SJSA1 (cell line): ENCODE measurements at regions not wholly inside any gene's neighbourhood (a gene's known extent, or its start where the extent isn't known, plus 50 kb on each side); places are given as distances from the start of the nearest gene placed in this dataset.

Source experiments
- DNase-seq, 2 experiments: peaks; one replicate each; pipeline ENCODE4 v3.0.0-alpha.2; 2015 to 2020; ENCODE audit warnings: low spot score in 2 of 2, low read depth in 1 of 2
- H3K27ac ChIP-seq: fragments of 250-450 bp; sonication (Bioruptor Pico); 2 replicates; pipeline ENCODE4 v1.5.1; 2020; ENCODE audit warnings: mild to moderate bottlenecking, moderate library complexity
- H3K27me3 ChIP-seq: fragments of 250-450 bp; sonication (Bioruptor Pico); replicated peaks from 2 replicates; pipeline ENCODE4 v1.5.1; 2020; ENCODE audit warnings: mild to moderate bottlenecking, moderate library complexity
- H3K36me3 ChIP-seq: fragments of 250-450 bp; sonication (Bioruptor Pico); 2 replicates; pipeline ENCODE4 v1.5.1; 2020; ENCODE audit warnings: mild to moderate bottlenecking
- H3K4me1 ChIP-seq: fragments of 250-450 bp; sonication (Bioruptor Pico); replicated peaks from 2 replicates; pipeline ENCODE4 v1.6.1; 2021; ENCODE audit warnings: mild to moderate bottlenecking
- H3K4me3 ChIP-seq: fragments of 250-450 bp; sonication (Bioruptor Pico); 2 replicates; pipeline ENCODE4 v1.5.1; 2020; ENCODE audit warnings: mild to moderate bottlenecking
- H3K9me3 ChIP-seq: fragments of 250-450 bp; sonication (Bioruptor Pico); replicated peaks from 2 replicates; pipeline ENCODE4 v1.5.1; 2020; ENCODE audit warnings: mild to moderate bottlenecking

DNA sequence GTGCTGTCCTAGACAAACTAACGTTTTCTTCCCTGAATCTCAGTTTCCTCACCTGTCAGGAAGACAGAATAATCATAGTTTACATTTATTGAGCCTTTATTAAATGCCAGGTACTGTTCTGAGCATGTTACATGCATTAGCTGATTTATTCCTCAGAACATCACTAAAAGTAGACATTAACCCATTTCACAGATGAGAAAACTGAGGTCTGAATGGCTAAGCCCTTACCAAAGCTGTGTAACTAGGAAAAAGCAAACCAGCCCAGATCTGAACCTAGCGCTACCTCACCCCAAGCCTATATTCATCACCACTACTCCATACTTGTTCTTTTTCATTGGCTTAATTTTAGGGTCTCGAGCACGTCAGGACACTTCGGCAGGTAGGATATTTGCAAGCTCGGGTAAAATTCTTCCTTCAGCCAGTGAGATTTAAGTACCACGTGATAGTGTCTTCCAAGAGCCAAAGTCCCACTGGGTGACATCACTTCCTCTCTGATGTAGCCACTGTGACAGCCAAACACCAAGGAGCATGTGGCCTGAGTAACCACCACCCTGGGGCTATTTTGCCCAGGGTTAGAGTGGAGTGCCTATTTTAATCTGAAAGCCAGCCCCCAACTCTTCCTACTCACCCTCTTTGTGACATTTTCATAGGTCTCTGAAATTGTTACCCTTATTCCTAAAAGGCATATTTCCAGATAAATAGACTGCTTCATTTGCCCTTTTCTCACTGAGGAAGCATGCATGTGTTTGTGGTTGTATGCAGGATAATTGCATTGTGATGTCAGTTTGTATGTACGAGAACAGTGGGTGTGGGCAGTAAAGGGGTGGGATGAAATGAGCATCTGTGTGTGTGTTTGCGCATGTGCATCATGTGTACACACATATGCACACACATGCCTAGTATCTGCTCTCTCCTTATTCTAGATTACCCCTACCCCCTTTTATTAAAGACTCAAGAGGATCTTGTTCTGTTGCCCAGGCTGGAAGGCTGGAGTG, 62.2 kb upstream of the WSCD2 start:
- Histone ChIP-seq H3K27me3 (peaks cover 5% of the 10 kb centered on the region), H3K36me3 (no peaks in the 10 kb centered on the region), H3K4me3 (no peak overlapping the region), H3K9me3 (no peaks in the 10 kb centered on the region), H3K27ac (no peak overlapping the region), H3K4me1 (no peaks in the 10 kb centered on the region)
- DNase-seq, result no peak

DNA sequence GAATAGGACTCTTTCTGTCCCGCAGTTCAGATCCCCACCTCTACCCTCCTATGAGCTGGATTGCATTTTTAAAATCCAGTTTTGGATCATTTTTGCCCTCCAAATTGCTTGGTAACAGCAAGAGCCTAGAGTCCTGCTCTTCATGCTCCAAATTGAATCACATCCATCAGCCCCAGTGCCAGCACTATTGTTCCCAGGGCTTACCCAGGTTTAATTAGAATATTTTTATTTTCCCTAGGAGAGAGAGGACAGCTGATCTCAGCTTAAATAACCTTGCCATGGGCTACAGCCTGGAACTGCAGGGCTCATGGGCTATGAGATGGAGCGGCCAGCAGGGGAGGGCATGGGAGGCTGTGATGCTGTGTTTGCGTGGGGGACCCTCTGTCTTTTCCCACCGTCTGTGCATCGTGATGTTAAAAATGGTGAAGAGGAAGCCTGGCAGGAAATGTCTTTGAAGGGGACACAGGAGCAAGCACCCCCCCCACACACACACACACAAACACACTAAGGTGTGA, 59.4 kb upstream of the WSCD2 start:
- DNase-seq, result no peak
- Histone ChIP-seq H3K36me3 (no peaks in the 10 kb centered on the region), H3K27ac (no peak overlapping the region), H3K27me3 (peaks cover 5% of the 10 kb centered on the region), H3K4me3 (no peak overlapping the region), H3K9me3 (no peaks in the 10 kb centered on the region), H3K4me1 (no peaks in the 10 kb centered on the region)

DNA sequence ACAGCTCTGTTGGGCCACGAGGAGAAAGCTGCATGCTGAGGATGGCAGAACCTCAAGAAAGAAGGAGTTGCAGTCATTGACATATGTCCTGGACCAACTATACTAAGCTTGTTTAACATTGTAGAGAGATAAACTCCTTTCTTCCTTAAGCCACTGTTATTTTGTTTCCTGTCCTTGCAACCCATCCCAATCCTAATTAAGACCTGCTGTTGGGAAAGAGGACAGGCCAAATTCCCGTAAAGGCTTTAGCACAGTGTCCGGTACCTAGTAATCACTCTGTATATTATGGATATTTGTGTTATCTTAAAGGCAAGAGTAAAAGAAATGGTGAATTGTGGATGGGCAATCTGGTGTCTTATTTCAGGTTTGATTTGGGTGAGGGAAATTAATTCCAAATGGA, 53.5 kb upstream of the WSCD2 start:
- no peak overlapping the region for H3K4me3 ChIP-seq
- H3K27ac ChIP-seq, result no peak overlapping the region
- DNase-seq, result no peak
- H3K9me3 ChIP-seq, result no peaks in the 10 kb centered on the region
- H3K27me3 ChIP-seq, result no peaks in the 10 kb centered on the region
- no peaks in the 10 kb centered on the region for H3K4me1 ChIP-seq
- no peaks in the 10 kb centered on the region for H3K36me3 ChIP-seq

GRCh38 chr12:108076556-108076955, 52.5 kb upstream of the WSCD2 start:
- H3K4me3 ChIP-seq, result no peak overlapping the region
- no peaks in the 10 kb centered on the region for H3K4me1 ChIP-seq
- no peak overlapping the region for H3K27ac ChIP-seq
- no peaks in the 10 kb centered on the region for H3K9me3 ChIP-seq
- H3K27me3 ChIP-seq, result no peaks in the 10 kb centered on the region
- no peaks in the 10 kb centered on the region for H3K36me3 ChIP-seq
- DNase-seq, result no peak

- no peak for DNase-seq
- H3K4me1 ChIP-seq, result no peaks in the 10 kb centered on the region
- no peak overlapping the region for H3K4me3 ChIP-seq
- no peak overlapping the region for H3K27ac ChIP-seq
- H3K9me3 ChIP-seq, result no peaks in the 10 kb centered on the region
- no peaks in the 10 kb centered on the region for H3K36me3 ChIP-seq
- no peaks in the 10 kb centered on the region for H3K27me3 ChIP-seq
Measured at GRCh38 chr12:108078428-108078827, 50.7 kb upstream of the WSCD2 start.
